Right lobe of liver (tissue), 4 donors: ENCODE measurements at regions not wholly inside any gene's neighbourhood (a gene's known extent, or its start where the extent isn't known, plus 50 kb on each side); places are given as distances from the start of the nearest gene placed in this dataset.

Experiments used
- POLR2A ChIP-seq: fragments of 450-650 bp; IDR thresholded peaks from one replicate; pipeline ENCODE4 v1.6.1; 2017; ENCODE audit warnings: antibody characterized with exemption, mild to moderate bottlenecking
- TF ChIP-seq, protein P1 (sequence below), 4 donors: fragments of 200-600 bp in 3 of 4; fragments of 450-650 bp in 1 of 4; IDR thresholded peaks; one replicate each; pipeline versions ENCODE4 v1.5.1 to v1.8.0; 2016 to 2022; ENCODE audit warnings: antibody characterized with exemption in 4 of 4, mild to moderate bottlenecking in 2 of 4
- donor health status: DM: no; HTN: no; CAD: no.
- donor health status: DM: no; HTN: no; CAD: no.
- donor health status: DM: no; HTN: yes; CAD: no.

DNA sequence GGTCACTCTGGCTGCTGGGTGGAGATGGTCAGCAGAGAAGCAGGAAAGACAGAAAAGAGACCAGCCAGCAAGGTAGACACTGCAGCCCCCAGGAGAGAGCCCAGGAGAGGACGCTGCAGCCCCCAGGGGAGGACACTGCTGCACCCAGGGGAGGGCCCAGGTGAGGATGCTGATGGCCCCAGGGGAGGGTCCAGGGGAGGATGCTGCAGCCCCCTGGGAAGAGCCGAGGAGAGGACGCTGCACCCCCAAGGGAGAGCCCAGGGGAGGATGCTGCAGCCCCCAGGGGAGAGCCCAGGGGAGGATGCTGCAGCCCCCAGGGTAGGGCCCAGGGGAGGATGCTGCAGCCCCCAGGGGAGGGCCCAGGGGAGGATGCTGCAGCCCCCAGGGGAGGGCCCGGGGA lies 196.7 kb upstream of the NSMCE3 start:
- TF ChIP-seq POLR2A = no peak
- TF ChIP-seq, protein P1, sequence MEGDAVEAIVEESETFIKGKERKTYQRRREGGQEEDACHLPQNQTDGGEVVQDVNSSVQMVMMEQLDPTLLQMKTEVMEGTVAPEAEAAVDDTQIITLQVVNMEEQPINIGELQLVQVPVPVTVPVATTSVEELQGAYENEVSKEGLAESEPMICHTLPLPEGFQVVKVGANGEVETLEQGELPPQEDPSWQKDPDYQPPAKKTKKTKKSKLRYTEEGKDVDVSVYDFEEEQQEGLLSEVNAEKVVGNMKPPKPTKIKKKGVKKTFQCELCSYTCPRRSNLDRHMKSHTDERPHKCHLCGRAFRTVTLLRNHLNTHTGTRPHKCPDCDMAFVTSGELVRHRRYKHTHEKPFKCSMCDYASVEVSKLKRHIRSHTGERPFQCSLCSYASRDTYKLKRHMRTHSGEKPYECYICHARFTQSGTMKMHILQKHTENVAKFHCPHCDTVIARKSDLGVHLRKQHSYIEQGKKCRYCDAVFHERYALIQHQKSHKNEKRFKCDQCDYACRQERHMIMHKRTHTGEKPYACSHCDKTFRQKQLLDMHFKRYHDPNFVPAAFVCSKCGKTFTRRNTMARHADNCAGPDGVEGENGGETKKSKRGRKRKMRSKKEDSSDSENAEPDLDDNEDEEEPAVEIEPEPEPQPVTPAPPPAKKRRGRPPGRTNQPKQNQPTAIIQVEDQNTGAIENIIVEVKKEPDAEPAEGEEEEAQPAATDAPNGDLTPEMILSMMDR (IDR thresholded peaks at IDR 0.05) = no peak
